GM10248 (cell line): ENCODE measurements at regions not wholly inside any gene's neighbourhood (a gene's known extent, or its start where the extent isn't known, plus 50 kb on each side); places are given as distances from the start of the nearest gene placed in this dataset.

Source experiments
- CTCF ChIA-PET: fragments of 300-600 bp; sonication (Branson Sonifier 250); formaldehyde crosslinking; extraction: SDS; loops from one replicate; lab custom pipeline; 2021; ENCODE audit warnings: antibody characterized with exemption; lab: Yijun Ruan, JAX
- POLR2A ChIA-PET: fragments of 350-650 bp; sonication (Branson Sonifier 250); formaldehyde crosslinking; extraction: SDS; loops from one replicate; lab custom pipeline; 2020; ENCODE audit warnings: antibody characterized with exemption; lab: Yijun Ruan, JAX
- DNase-seq: peaks from one replicate; pipeline ENCODE4 v3.0.0; 2012; ENCODE audit errors: extremely low spot score
- CTCF ChIP-seq: IDR thresholded peaks from 2 replicates; pipeline ENCODE4 v1.5.1; 2012; ENCODE audit warnings: mild to moderate bottlenecking, low read depth; ENCODE audit errors: extremely low read depth, missing control alignments, control extremely low read depth

GRCh38 chr1:76781447-76781846, 85.8 kb upstream of the ST6GALNAC5 start:
- ChIA-PET POLR2A (no interaction called here), CTCF (no interaction called here)
- DNase-seq, result no peak
- TF ChIP-seq CTCF, result no peak

GRCh38 chr1:76782809-76783208, 84.5 kb upstream of the ST6GALNAC5 start:
- no peak for TF ChIP-seq CTCF
- DNase-seq, result no peak
- ChIA-PET POLR2A (no interaction called here), CTCF (no interaction called here)

GRCh38 chr1:76784502-76784901, 82.8 kb upstream of the ST6GALNAC5 start:
- DNase-seq, result no peak
- POLR2A ChIA-PET, result no interaction called here
- CTCF ChIA-PET, result interaction anchor here (1.6 kb wide), 1 partner anchor 17 kb away, joined by 3 read pairs; no protein-coding TSS in a partner anchor
- no peak for TF ChIP-seq CTCF

- no peak for DNase-seq
- POLR2A ChIA-PET, result no interaction called here
- CTCF ChIA-PET, result no interaction called here
- TF ChIP-seq CTCF, result no peak
Observed at GRCh38 chr1:76786222-76786621, 81.1 kb upstream of the ST6GALNAC5 start.

GRCh38 chr1:76793594-76793993, 73.7 kb upstream of the ST6GALNAC5 start:
- no peak for DNase-seq
- no peak for TF ChIP-seq CTCF
- POLR2A ChIA-PET, result no interaction called here
- CTCF ChIA-PET, result no interaction called here

GRCh38 chr1:76799700-76800099, 67.6 kb upstream of the ST6GALNAC5 start:
- TF ChIP-seq CTCF, result no peak
- DNase-seq, result no peak
- POLR2A ChIA-PET, result no interaction called here
- CTCF ChIA-PET, result interaction anchor here (2.0 kb wide), 1 partner anchor 10 kb away, joined by 4 read pairs; no protein-coding TSS in a partner anchor

- TF ChIP-seq CTCF, result no peak
- CTCF ChIA-PET, result no interaction called here
- POLR2A ChIA-PET, result no interaction called here
- no peak for DNase-seq
Observed at GRCh38 chr1:76802094-76802493, 65.2 kb upstream of the ST6GALNAC5 start.
